Astrocyte of the spinal cord (primary cell): ENCODE measurements at regions not wholly inside any gene's neighbourhood (a gene's known extent, or its start where the extent isn't known, plus 50 kb on each side); places are given as distances from the start of the nearest gene placed in this dataset.

Source experiments
- DNase-seq: peaks from one replicate; pipeline ENCODE4 v3.0.0; 2011; ENCODE audit warnings: low read depth, low spot score
- H3K4me3 ChIP-seq: 2 replicates; pipeline ENCODE4 v1.5.1; 2011; ENCODE audit warnings: low read depth, mild to moderate bottlenecking, low read length, moderate library complexity
- in situ Hi-C: cut with HindIII; loops from 2 replicates; pipeline ENCODE4 v1.10.0; 2017; ENCODE audit warnings: low sequenced_read_pairs
- TF ChIP-seq, protein P1 (sequence below): IDR thresholded peaks from 2 replicates; pipeline ENCODE4 v1.5.1; 2012; ENCODE audit warnings: low read depth, mild to moderate bottlenecking, low read length, inconsistent platforms

GRCh38 chr12:123078531-123079155 is 72.2 kb downstream of the PITPNM2 start:
- in situ Hi-C loops: no loop called here
- no peak for DNase-seq
- TF ChIP-seq, protein P1, sequence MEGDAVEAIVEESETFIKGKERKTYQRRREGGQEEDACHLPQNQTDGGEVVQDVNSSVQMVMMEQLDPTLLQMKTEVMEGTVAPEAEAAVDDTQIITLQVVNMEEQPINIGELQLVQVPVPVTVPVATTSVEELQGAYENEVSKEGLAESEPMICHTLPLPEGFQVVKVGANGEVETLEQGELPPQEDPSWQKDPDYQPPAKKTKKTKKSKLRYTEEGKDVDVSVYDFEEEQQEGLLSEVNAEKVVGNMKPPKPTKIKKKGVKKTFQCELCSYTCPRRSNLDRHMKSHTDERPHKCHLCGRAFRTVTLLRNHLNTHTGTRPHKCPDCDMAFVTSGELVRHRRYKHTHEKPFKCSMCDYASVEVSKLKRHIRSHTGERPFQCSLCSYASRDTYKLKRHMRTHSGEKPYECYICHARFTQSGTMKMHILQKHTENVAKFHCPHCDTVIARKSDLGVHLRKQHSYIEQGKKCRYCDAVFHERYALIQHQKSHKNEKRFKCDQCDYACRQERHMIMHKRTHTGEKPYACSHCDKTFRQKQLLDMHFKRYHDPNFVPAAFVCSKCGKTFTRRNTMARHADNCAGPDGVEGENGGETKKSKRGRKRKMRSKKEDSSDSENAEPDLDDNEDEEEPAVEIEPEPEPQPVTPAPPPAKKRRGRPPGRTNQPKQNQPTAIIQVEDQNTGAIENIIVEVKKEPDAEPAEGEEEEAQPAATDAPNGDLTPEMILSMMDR: no peak
- H3K4me3 ChIP-seq: no peak overlapping the region

- in situ Hi-C loops: no loop called here
- TF ChIP-seq, protein P1: no peak
- no peak overlapping the region for H3K4me3 ChIP-seq
- DNase-seq: no peak
These were observed 72.8 kb downstream of the PITPNM2 start for GRCh38 chr12:123078120-123078465.

- TF ChIP-seq, protein P1: no peak
- no peak for DNase-seq
- no peak overlapping the region for H3K4me3 ChIP-seq
- in situ Hi-C loops: no loop called here
These were observed 73.4 kb downstream of the PITPNM2 start for GRCh38 chr12:123077298-123078119.

DNA sequence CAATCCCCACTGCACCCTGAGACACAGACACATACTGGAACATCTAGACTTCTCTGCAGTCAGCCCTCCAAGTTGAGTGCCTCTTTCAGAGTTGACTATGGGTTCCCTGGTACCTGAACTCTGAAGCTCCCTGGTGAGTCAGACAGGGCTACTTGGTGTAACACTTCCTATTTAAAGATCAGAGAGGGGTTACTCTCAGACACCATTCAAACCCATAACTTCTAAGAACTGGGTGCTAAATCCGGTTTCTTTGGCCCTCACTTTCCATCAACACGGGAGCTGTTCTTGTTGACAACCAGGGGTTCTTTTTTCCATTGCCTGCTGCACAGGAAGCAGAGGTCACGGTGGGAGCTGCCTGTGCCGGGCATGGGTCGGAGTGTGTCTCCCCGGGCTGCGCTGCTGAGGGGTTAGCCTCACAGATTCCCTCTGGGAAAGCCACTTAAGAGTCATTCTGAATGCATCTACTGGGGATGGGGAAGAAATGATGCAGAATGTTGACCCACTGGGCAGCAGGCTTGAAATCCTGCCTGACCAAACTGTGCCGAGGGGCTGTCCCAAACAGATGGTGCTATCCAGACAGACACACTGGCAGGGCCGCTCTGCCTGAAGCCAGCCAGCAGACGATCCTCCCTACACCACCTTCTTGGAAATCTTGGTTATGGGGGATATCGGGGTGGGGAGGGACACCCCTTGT is 74.1 kb downstream of the PITPNM2 start:
- H3K4me3 ChIP-seq: no peak overlapping the region
- TF ChIP-seq, protein P1: no peak
- in situ Hi-C loops: no loop called here
- no peak for DNase-seq

- H3K4me3 ChIP-seq: no peak overlapping the region
- TF ChIP-seq, protein P1: peak; percentile 35
- DNase-seq: peak; percentile 50
- in situ Hi-C loops: no loop called here
These were observed 75.2 kb downstream of the PITPNM2 start for GRCh38 chr12:123075646-123076171.

GRCh38 chr12:123075087-123075645 is 75.7 kb downstream of the PITPNM2 start:
- no peak for DNase-seq
- in situ Hi-C loops: no loop called here
- TF ChIP-seq, protein P1: no peak
- H3K4me3 ChIP-seq: no peak overlapping the region
